ENCODE measurements at regions not wholly inside any gene's neighbourhood (a gene's known extent, or its start where the extent isn't known, plus 50 kb on each side); places are given as distances from the start of the nearest gene placed in this dataset.

DNA sequence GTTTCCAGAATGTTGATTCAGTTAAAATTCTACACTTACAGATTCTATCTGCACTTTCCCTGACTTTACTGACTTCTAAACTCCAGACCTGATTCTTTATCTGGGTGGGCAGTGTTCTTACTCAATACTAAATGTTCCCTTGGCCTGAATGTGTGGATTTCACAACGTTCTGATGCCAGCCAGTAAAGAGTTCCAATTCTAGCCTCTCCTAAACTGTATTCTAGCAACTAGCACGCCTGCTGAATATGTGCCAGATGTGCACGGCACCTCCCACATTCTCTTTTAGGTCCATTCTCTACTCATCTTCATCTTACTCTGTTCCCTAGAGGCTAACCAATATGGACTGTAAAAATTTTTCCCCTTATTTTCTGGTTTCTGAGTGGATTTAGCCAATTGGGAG lies 479.5 kb upstream of the AGTR1 start:
- no TSS peak for BruUV-seq (replicated peaks)
- in situ Hi-C loops (cut with MboI): no loop called here
- H3K4me3 ChIP-seq: no peak overlapping the region
- ChIA-PET POLR2A (interaction anchor here (1.0 kb wide), 1 partner anchor 10 kb away, joined by 3 read pairs; no protein-coding TSS in a partner anchor), RAD21 (ENCODE audit: unreplicated experiment) (no interaction called here), CTCF (no interaction called here), SMC1A (ENCODE audit: uncharacterized antibody, unreplicated experiment) (no interaction called here)
- H3K4me1 ChIP-seq (ENCODE audit: control insufficient read depth, insufficient read depth, low read length): no peaks in the 10 kb centered on the region
- no peaks in the 10 kb centered on the region; the same call in 2 of the 3 replicates for H3K9me3 ChIP-seq (replicated peaks; ENCODE audit: control insufficient read depth, insufficient read depth, low read length)
- H3K4me2 ChIP-seq (ENCODE audit: control insufficient read depth, insufficient read depth): no peak overlapping the region
- intact Hi-C loops (cut with micrococcal nuclease; ENCODE audit: unreplicated experiment): no loop called here
- H3K36me3 ChIP-seq (ENCODE audit: control insufficient read depth in 2 of 2, insufficient read depth in 2 of 2, low read length in 1 of 2): no peaks in the 10 kb centered on the region
- H3K79me2 ChIP-seq (ENCODE audit: control insufficient read depth, insufficient read depth, low read length): no peaks in the 10 kb centered on the region
- 2% methylated on average over 3 of the region's 3 CpGs for WGBS (ENCODE audit: insufficient coverage, insufficient replicate concordance, low lambda C conversion rate, missing lambda C conversion rate)
- no peaks in the 10 kb centered on the region for H4K20me1 ChIP-seq (ENCODE audit: control insufficient read depth, insufficient read depth)
- no peak overlapping the region for H3K27ac ChIP-seq (ENCODE audit: control insufficient read depth, insufficient read depth)
- H3K9ac ChIP-seq (ENCODE audit: control insufficient read depth, insufficient read depth, low read length): no peak overlapping the region
- no peaks in the 10 kb centered on the region for H3K27me3 ChIP-seq (replicated peaks in 1 of 2; ENCODE audit: control insufficient read depth in 2 of 2, insufficient read depth in 2 of 2, low read length in 1 of 2)
- DNase-seq (ENCODE audit: low read depth, low spot score) (no peak), ATAC-seq (no peak), FAIRE-seq (no peak)
- H2AFZ ChIP-seq (ENCODE audit: control insufficient read depth, low read depth, low read length): no peak overlapping the region
- TF ChIP-seq, protein P1, sequence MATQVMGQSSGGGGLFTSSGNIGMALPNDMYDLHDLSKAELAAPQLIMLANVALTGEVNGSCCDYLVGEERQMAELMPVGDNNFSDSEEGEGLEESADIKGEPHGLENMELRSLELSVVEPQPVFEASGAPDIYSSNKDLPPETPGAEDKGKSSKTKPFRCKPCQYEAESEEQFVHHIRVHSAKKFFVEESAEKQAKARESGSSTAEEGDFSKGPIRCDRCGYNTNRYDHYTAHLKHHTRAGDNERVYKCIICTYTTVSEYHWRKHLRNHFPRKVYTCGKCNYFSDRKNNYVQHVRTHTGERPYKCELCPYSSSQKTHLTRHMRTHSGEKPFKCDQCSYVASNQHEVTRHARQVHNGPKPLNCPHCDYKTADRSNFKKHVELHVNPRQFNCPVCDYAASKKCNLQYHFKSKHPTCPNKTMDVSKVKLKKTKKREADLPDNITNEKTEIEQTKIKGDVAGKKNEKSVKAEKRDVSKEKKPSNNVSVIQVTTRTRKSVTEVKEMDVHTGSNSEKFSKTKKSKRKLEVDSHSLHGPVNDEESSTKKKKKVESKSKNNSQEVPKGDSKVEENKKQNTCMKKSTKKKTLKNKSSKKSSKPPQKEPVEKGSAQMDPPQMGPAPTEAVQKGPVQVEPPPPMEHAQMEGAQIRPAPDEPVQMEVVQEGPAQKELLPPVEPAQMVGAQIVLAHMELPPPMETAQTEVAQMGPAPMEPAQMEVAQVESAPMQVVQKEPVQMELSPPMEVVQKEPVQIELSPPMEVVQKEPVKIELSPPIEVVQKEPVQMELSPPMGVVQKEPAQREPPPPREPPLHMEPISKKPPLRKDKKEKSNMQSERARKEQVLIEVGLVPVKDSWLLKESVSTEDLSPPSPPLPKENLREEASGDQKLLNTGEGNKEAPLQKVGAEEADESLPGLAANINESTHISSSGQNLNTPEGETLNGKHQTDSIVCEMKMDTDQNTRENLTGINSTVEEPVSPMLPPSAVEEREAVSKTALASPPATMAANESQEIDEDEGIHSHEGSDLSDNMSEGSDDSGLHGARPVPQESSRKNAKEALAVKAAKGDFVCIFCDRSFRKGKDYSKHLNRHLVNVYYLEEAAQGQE (IDR thresholded peaks at IDR 0.05; ENCODE audit: low read depth, low read length): no peak
- TF ChIP-seq, protein P2, sequence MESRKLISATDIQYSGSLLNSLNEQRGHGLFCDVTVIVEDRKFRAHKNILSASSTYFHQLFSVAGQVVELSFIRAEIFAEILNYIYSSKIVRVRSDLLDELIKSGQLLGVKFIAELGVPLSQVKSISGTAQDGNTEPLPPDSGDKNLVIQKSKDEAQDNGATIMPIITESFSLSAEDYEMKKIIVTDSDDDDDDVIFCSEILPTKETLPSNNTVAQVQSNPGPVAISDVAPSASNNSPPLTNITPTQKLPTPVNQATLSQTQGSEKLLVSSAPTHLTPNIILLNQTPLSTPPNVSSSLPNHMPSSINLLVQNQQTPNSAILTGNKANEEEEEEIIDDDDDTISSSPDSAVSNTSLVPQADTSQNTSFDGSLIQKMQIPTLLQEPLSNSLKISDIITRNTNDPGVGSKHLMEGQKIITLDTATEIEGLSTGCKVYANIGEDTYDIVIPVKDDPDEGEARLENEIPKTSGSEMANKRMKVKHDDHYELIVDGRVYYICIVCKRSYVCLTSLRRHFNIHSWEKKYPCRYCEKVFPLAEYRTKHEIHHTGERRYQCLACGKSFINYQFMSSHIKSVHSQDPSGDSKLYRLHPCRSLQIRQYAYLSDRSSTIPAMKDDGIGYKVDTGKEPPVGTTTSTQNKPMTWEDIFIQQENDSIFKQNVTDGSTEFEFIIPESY (IDR thresholded peaks at IDR 0.05): no peak
- TF ChIP-seq PRDM15 (CRISPR knock-in tag; IDR thresholded peaks at IDR 0.05): no peak
- no peak for TF ChIP-seq ZNF207 (IDR thresholded peaks at IDR 0.05; ENCODE audit: borderline replicate concordance)
- no peak for TF ChIP-seq BHLHE40 (IDR thresholded peaks at IDR 0.05; ENCODE audit: borderline replicate concordance in 1 of 2, low read depth in 2 of 2, low read length in 1 of 2)
- no peak for TF ChIP-seq ZZZ3 (IDR thresholded peaks at IDR 0.05; ENCODE audit: control insufficient read depth, insufficient read length, low read depth)
- no peak for TF ChIP-seq FOXK2 (IDR thresholded peaks at IDR 0.05)
- no peak for TF ChIP-seq SMAD1 (IDR thresholded peaks at IDR 0.05; ENCODE audit: low read depth, partially characterized antibody)
- TF ChIP-seq, protein P3, sequence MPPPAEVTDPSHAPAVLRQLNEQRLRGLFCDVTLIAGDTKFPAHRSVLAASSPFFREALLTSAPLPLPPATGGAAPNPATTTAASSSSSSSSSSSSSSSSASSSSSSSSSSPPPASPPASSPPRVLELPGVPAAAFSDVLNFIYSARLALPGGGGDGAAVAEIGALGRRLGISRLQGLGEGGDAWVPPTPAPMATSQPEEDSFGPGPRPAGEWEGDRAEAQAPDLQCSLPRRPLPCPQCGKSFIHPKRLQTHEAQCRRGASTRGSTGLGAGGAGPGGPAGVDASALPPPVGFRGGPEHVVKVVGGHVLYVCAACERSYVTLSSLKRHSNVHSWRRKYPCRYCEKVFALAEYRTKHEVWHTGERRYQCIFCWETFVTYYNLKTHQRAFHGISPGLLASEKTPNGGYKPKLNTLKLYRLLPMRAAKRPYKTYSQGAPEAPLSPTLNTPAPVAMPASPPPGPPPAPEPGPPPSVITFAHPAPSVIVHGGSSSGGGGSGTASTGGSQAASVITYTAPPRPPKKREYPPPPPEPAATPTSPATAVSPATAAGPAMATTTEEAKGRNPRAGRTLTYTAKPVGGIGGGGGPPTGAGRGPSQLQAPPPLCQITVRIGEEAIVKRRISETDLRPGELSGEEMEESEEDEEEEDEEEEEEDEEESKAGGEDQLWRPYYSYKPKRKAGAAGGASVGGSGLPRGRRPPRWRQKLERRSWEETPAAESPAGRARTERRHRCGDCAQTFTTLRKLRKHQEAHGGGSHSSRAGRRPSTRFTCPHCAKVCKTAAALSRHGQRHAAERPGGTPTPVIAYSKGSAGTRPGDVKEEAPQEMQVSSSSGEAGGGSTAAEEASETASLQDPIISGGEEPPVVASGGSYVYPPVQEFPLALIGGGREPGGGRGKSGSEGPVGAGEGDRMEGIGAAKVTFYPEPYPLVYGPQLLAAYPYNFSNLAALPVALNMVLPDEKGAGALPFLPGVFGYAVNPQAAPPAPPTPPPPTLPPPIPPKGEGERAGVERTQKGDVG (CRISPR knock-in tag; IDR thresholded peaks at IDR 0.05): no peak
